ENCODE measurements at regions not wholly inside any gene's neighbourhood (a gene's known extent, or its start where the extent isn't known, plus 50 kb on each side); places are given as distances from the start of the nearest gene placed in this dataset.

DNA sequence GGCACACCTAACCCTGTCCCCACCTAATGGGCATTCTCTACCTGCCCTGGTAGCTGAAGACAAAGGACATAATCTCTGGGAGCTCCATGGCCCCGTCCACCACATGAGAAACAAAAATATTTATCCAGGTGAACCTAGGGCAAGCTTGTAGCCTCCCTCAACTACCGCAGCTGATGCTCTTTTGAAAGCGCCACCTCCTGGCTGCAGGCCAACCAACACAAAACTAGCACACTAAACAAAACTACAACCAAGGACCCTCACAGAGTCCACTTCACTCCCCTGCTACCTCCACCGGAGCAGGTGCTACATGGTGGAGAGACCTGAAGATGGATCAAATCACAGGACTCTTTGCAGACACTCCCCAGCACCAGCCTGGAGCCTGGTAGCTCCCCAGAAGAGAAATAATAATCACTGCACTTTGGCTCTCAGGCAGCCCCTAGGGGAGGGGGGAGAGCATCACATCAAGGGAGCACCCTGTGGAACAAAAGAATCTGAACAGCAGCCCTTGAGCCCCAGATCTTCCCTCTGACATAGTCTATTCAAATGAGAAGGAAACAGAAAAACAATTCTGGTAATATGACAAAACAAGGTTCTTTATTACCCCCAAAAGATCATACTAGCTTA is 111.3 kb upstream of the ATP8A1 start:
- Histone ChIP-seq H3K27ac (ENCODE audit: low read depth in 1 of 2, low read length in 2 of 2) (no peak overlapping the region), H4K20me1 (ENCODE audit: insufficient read depth, low read length) (no peaks in the 10 kb centered on the region), H3K9ac (ENCODE audit: insufficient read depth, low read length, poor library complexity, severe bottlenecking) (no peak overlapping the region), H3K27me3 (ENCODE audit: control insufficient read depth in 2 of 2, insufficient read depth in 2 of 2, low read length in 2 of 2) (no peaks in the 10 kb centered on the region), H2AFZ (ENCODE audit: insufficient read depth, low read depth, low read length, poor library complexity, severe bottlenecking) (no peak overlapping the region), H3K36me3 (replicated peaks in 1 of 2; ENCODE audit: control insufficient read depth in 1 of 2, insufficient read depth in 2 of 2, low read length in 2 of 2) (no peaks in the 10 kb centered on the region), H3K9me3 (replicated peaks in 1 of 2; ENCODE audit: control insufficient read depth in 1 of 2, insufficient read depth in 1 of 2, low read length in 2 of 2) (peaks cover 0 to 15% of the 10 kb centered on the region in 2 donors), H3K4me3 (replicated peaks in 1 of 3; ENCODE audit: low read depth in 2 of 3, low read length in 3 of 3) (no peak overlapping the region), H3K79me2 (ENCODE audit: insufficient read depth, low read length) (no peaks in the 10 kb centered on the region), H3K4me1 (ENCODE audit: control insufficient read depth in 1 of 2, insufficient read depth in 2 of 2, low read length in 2 of 2) (no peaks in the 10 kb centered on the region), H3K4me2 (replicated peaks; ENCODE audit: extremely low read depth, low read length, poor library complexity, severe bottlenecking) (no peak overlapping the region)
- Mint-ChIP-seq H3K27ac (peak overlapping the region in 1 of 7 donors; percentile 60), H3K4me1 (no peaks in the 10 kb centered on the region), H3K36me3 (no peaks in the 10 kb centered on the region), H3K27me3 (ENCODE audit: low read depth in 3 of 3) (peaks cover 0 to 4% (median 0%) of the 10 kb centered on the region in 3 donors), H3K9me3 (peaks cover 0 to 13% (median 9%) of the 10 kb centered on the region in 7 donors), H3K4me3 (no peak overlapping the region)
- TF ChIP-seq, protein P1, sequence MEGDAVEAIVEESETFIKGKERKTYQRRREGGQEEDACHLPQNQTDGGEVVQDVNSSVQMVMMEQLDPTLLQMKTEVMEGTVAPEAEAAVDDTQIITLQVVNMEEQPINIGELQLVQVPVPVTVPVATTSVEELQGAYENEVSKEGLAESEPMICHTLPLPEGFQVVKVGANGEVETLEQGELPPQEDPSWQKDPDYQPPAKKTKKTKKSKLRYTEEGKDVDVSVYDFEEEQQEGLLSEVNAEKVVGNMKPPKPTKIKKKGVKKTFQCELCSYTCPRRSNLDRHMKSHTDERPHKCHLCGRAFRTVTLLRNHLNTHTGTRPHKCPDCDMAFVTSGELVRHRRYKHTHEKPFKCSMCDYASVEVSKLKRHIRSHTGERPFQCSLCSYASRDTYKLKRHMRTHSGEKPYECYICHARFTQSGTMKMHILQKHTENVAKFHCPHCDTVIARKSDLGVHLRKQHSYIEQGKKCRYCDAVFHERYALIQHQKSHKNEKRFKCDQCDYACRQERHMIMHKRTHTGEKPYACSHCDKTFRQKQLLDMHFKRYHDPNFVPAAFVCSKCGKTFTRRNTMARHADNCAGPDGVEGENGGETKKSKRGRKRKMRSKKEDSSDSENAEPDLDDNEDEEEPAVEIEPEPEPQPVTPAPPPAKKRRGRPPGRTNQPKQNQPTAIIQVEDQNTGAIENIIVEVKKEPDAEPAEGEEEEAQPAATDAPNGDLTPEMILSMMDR (IDR thresholded peaks at IDR 0.05) = no peak
- 86% methylated on average over 4 of the region's 4 CpGs for WGBS (ENCODE audit: insufficient coverage)
- intact Hi-C loops (cut with micrococcal nuclease) = no loop called here
- DNase-seq = no peak

DNA sequence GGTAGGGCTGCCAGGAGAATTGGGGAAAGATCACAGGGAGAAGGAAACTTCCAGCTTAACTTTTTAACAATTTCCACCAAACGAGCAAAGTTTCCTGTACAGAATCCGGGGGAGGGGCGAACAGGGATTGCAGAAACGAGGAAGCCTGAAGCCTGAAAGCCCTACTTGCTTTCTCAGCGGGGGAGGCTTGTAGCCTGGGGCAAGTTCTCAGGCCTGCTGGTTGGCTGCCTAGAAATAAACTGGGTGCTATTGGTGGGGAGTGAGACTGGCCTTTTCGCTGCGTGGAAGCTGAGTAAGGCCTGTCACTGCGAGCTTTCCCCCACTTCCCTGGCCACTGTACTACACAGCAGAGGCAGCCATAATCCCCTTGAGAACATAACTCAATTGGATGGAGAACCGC is 110.8 kb upstream of the ATP8A1 start:
- intact Hi-C loops (cut with micrococcal nuclease) = no loop called here
- Histone ChIP-seq H3K27ac (ENCODE audit: low read depth in 1 of 2, low read length in 2 of 2) (no peak overlapping the region), H3K4me2 (replicated peaks; ENCODE audit: extremely low read depth, low read length, poor library complexity, severe bottlenecking) (no peak overlapping the region), H3K36me3 (replicated peaks in 1 of 2; ENCODE audit: control insufficient read depth in 1 of 2, insufficient read depth in 2 of 2, low read length in 2 of 2) (no peaks in the 10 kb centered on the region), H3K9me3 (replicated peaks in 1 of 2; ENCODE audit: control insufficient read depth in 1 of 2, insufficient read depth in 1 of 2, low read length in 2 of 2) (peaks cover 0 to 15% of the 10 kb centered on the region in 2 donors), H3K4me1 (ENCODE audit: control insufficient read depth in 1 of 2, insufficient read depth in 2 of 2, low read length in 2 of 2) (no peaks in the 10 kb centered on the region), H3K79me2 (ENCODE audit: insufficient read depth, low read length) (no peaks in the 10 kb centered on the region), H3K27me3 (ENCODE audit: control insufficient read depth in 2 of 2, insufficient read depth in 2 of 2, low read length in 2 of 2) (no peaks in the 10 kb centered on the region), H3K9ac (ENCODE audit: insufficient read depth, low read length, poor library complexity, severe bottlenecking) (no peak overlapping the region), H4K20me1 (ENCODE audit: insufficient read depth, low read length) (no peaks in the 10 kb centered on the region), H3K4me3 (replicated peaks in 1 of 3; ENCODE audit: low read depth in 2 of 3, low read length in 3 of 3) (no peak overlapping the region), H2AFZ (ENCODE audit: insufficient read depth, low read depth, low read length, poor library complexity, severe bottlenecking) (no peak overlapping the region)
- H3K4me3 Mint-ChIP-seq = no peak overlapping the region
- H3K27me3 Mint-ChIP-seq (ENCODE audit: low read depth in 3 of 3) = peaks cover 0 to 4% (median 0%) of the 10 kb centered on the region in 3 donors
- no peaks in the 10 kb centered on the region for H3K36me3 Mint-ChIP-seq
- H3K4me1 Mint-ChIP-seq = no peaks in the 10 kb centered on the region
- DNase-seq = no peak
- 87% methylated on average over 9 of the region's 9 CpGs for WGBS (ENCODE audit: insufficient coverage)
- H3K9me3 Mint-ChIP-seq = peaks cover 0 to 13% (median 9%) of the 10 kb centered on the region in 7 donors
- TF ChIP-seq, protein P1 (IDR thresholded peaks at IDR 0.05) = no peak
- peak overlapping the region in 2 of 7 donors; percentile 6 to 60 for H3K27ac Mint-ChIP-seq

Measured in CD14-positive monocyte (primary cell).